Ammon's horn (tissue), 1 donor: ENCODE measurements at regions not wholly inside any gene's neighbourhood (a gene's known extent, or its start where the extent isn't known, plus 50 kb on each side); places are given as distances from the start of the nearest gene placed in this dataset.
"Not testable (repeated sequence)": the region's sequence is repeated elsewhere in the genome, so short reads cannot be mapped to it uniquely, and the experiment has no call there.

Experiments used
- DNase-seq: peaks from one replicate; pipeline ENCODE4 v3.0.0-alpha.2; 2016; ENCODE audit warnings: low spot score

- DNase-seq: no peak
Measured at GRCh38 chr3:8311321-8311720, 190.3 kb upstream of the LMCD1 start.

- DNase-seq: no peak
Measured at GRCh38 chr3:8312685-8313084, 188.9 kb upstream of the LMCD1 start.

GRCh38 chr3:8313560-8314267, 187.9 kb upstream of the LMCD1 start:
- DNase-seq: no peak

- not testable (repeated sequence) for DNase-seq
Measured at GRCh38 chr3:8315526-8315925, 186.1 kb upstream of the LMCD1 start.

- no peak for DNase-seq
Measured at GRCh38 chr3:8317661-8318649, 183.7 kb upstream of the LMCD1 start.

- no peak for DNase-seq
Measured at GRCh38 chr3:8319935-8320634, 181.5 kb upstream of the LMCD1 start.

GRCh38 chr3:8320711-8321458, 180.7 kb upstream of the LMCD1 start:
- no peak for DNase-seq

- DNase-seq: peak; percentile 76
Measured at GRCh38 chr3:8324747-8325146, 176.9 kb upstream of the LMCD1 start.

GRCh38 chr3:8325306-8325705, 176.3 kb upstream of the LMCD1 start:
- no peak for DNase-seq

- DNase-seq: not testable (repeated sequence)
Measured at GRCh38 chr3:8325833-8326232, 175.8 kb upstream of the LMCD1 start.

GRCh38 chr3:8327739-8328138, 173.9 kb upstream of the LMCD1 start:
- DNase-seq: no peak

- no peak for DNase-seq
Measured at GRCh38 chr3:8328967-8329366, 172.7 kb upstream of the LMCD1 start.

- no peak for DNase-seq
Measured at GRCh38 chr3:8329598-8329997, 172.0 kb upstream of the LMCD1 start.

- DNase-seq: no peak
Measured at GRCh38 chr3:8336456-8336855, 165.2 kb upstream of the LMCD1 start.

- no peak for DNase-seq
Measured at GRCh38 chr3:8338424-8338823, 163.2 kb upstream of the LMCD1 start.

GRCh38 chr3:8341821-8342247, 159.8 kb upstream of the LMCD1 start:
- DNase-seq: no peak

GRCh38 chr3:8343058-8343457, 158.6 kb upstream of the LMCD1 start:
- DNase-seq: no peak

GRCh38 chr3:8345398-8345797, 156.2 kb upstream of the LMCD1 start:
- DNase-seq: no peak

- no peak for DNase-seq
Measured at GRCh38 chr3:8348076-8348475, 153.5 kb upstream of the LMCD1 start.

- DNase-seq: no peak
Measured at GRCh38 chr3:8352475-8352874, 149.1 kb upstream of the LMCD1 start.

- no peak for DNase-seq
Measured at GRCh38 chr3:8353364-8353763, 148.3 kb upstream of the LMCD1 start.

GRCh38 chr3:8355346-8355745, 146.3 kb upstream of the LMCD1 start:
- DNase-seq: no peak
